ENCODE measurements at regions not wholly inside any gene's neighbourhood (a gene's known extent, or its start where the extent isn't known, plus 50 kb on each side); places are given as distances from the start of the nearest gene placed in this dataset.

DNA sequence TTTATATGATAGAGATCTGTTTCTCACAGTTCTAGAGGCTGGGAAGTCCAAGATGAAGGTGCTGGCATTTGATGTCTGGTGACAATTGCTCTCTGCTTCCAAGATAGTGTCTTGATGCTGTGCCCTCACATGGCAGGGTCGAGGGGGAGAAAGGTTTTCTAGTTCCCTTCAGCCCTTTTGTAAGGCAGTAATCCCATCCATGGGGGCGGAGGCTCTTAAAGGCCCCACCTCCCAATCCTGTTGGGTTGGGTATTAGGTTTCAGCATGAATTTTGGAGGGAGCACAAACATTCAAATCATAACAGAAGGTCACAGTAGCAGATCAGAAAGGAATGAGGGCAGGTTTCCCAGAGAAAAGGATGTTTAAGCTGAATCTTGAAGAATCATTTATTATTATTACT, 601.7 kb upstream of the ZNF717 start (continued):
- TF ChIP-seq, protein P1, sequence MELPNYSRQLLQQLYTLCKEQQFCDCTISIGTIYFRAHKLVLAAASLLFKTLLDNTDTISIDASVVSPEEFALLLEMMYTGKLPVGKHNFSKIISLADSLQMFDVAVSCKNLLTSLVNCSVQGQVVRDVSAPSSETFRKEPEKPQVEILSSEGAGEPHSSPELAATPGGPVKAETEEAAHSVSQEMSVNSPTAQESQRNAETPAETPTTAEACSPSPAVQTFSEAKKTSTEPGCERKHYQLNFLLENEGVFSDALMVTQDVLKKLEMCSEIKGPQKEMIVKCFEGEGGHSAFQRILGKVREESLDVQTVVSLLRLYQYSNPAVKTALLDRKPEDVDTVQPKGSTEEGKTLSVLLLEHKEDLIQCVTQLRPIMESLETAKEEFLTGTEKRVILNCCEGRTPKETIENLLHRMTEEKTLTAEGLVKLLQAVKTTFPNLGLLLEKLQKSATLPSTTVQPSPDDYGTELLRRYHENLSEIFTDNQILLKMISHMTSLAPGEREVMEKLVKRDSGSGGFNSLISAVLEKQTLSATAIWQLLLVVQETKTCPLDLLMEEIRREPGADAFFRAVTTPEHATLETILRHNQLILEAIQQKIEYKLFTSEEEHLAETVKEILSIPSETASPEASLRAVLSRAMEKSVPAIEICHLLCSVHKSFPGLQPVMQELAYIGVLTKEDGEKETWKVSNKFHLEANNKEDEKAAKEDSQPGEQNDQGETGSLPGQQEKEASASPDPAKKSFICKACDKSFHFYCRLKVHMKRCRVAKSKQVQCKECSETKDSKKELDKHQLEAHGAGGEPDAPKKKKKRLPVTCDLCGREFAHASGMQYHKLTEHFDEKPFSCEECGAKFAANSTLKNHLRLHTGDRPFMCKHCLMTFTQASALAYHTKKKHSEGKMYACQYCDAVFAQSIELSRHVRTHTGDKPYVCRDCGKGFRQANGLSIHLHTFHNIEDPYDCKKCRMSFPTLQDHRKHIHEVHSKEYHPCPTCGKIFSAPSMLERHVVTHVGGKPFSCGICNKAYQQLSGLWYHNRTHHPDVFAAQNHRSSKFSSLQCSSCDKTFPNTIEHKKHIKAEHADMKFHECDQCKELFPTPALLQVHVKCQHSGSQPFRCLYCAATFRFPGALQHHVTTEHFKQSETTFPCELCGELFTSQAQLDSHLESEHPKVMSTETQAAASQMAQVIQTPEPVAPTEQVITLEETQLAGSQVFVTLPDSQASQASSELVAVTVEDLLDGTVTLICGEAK (IDR thresholded peaks at IDR 0.05) = no peak
- TF ChIP-seq, protein P1 (CRISPR knock-in tag; IDR thresholded peaks at IDR 0.05) = no peak
- no peak for TF ChIP-seq HDAC6 (IDR thresholded peaks at IDR 0.05; ENCODE audit: low read depth, low read length)
- no peak for TF ChIP-seq MAZ (CRISPR knock-in tag; conservative IDR thresholded peaks at IDR 0.05 in 1 of 2, IDR thresholded peaks at IDR 0.05 in 1 of 2)
- no peak for TF ChIP-seq PPARD (CRISPR knock-in tag; IDR thresholded peaks at IDR 0.05)
- TF ChIP-seq MAFG (tag; conservative IDR thresholded peaks at IDR 0.05) = no peak
- TF ChIP-seq SMARCE1 (IDR thresholded peaks at IDR 0.05) = no peak
- TF ChIP-seq SMARCB1 (IDR thresholded peaks at IDR 0.05; ENCODE audit: insufficient read length, low read depth) = no peak
- TF ChIP-seq, protein P2, sequence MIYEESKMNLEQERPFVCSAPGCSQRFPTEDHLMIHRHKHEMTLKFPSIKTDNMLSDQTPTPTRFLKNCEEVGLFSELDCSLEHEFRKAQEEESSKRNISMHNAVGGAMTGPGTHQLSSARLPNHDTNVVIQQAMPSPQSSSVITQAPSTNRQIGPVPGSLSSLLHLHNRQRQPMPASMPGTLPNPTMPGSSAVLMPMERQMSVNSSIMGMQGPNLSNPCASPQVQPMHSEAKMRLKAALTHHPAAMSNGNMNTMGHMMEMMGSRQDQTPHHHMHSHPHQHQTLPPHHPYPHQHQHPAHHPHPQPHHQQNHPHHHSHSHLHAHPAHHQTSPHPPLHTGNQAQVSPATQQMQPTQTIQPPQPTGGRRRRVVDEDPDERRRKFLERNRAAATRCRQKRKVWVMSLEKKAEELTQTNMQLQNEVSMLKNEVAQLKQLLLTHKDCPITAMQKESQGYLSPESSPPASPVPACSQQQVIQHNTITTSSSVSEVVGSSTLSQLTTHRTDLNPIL (CRISPR knock-in tag; IDR thresholded peaks at IDR 0.05) = no peak
- no peak for TF ChIP-seq ZNF23 (CRISPR knock-in tag; IDR thresholded peaks at IDR 0.05)
- no peak for TF ChIP-seq BHLHE40 (IDR thresholded peaks at IDR 0.05; ENCODE audit: low read length)
- TF ChIP-seq, protein P3, sequence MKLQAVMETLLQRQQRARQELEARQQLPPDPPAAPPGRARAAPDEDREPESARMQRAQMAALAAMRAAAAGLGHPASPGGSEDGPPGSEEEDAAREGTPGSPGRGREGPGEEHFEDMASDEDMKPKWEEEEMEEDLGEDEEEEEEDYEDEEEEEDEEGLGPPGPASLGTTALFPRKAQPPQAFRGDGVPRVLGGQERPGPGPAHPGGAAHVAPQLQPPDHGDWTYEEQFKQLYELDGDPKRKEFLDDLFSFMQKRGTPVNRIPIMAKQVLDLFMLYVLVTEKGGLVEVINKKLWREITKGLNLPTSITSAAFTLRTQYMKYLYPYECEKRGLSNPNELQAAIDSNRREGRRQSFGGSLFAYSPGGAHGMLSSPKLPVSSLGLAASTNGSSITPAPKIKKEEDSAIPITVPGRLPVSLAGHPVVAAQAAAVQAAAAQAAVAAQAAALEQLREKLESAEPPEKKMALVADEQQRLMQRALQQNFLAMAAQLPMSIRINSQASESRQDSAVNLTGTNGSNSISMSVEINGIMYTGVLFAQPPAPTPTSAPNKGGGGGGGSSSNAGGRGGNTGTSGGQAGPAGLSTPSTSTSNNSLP (IDR thresholded peaks at IDR 0.05; ENCODE audit: borderline replicate concordance, low read depth, low read length) = no peak
- no peak for TF ChIP-seq ZNF778 (CRISPR knock-in tag; IDR thresholded peaks at IDR 0.05)
- TF ChIP-seq MYBL2 (IDR thresholded peaks at IDR 0.05; ENCODE audit: low read depth) = no peak
- no peak for TF ChIP-seq MYBL2 (CRISPR knock-in tag; IDR thresholded peaks at IDR 0.05; ENCODE audit: borderline replicate concordance)

Measured in K562 (cell line).